Panc1 (cell line): ENCODE measurements at regions not wholly inside any gene's neighbourhood (a gene's known extent, or its start where the extent isn't known, plus 50 kb on each side); places are given as distances from the start of the nearest gene placed in this dataset.

Experiments
- CTCF ChIP-seq: fragments of 450-650 bp; IDR thresholded peaks from 2 replicates; pipeline ENCODE4 v1.5.1; 2017; ENCODE audit warnings: mild to moderate bottlenecking
- POLR2AphosphoS5 ChIP-seq: IDR thresholded peaks from 2 replicates; pipeline ENCODE4 v1.6.1; 2012; ENCODE audit warnings: mild to moderate bottlenecking, low read depth, low read length, moderate library complexity
- REST ChIP-seq, 2 experiments: IDR thresholded peaks; 2 replicates each; pipeline ENCODE4 v1.6.1; 2011 to 2012; ENCODE audit warnings: low read depth in 2 of 2, control low read depth in 1 of 2, low read length in 1 of 2, mild to moderate bottlenecking in 1 of 2, moderate library complexity in 1 of 2; ENCODE audit not compliant: insufficient read depth in 1 of 2

GRCh38 chr1:117803318-117803717, 126.1 kb downstream of the GDAP2 start:
- no peak for TF ChIP-seq CTCF
- no peak for TF ChIP-seq POLR2AphosphoS5
- TF ChIP-seq REST (IDR thresholded peaks at IDR 0.05; ENCODE audit: insufficient read depth in 1 of 2, low read depth in 2 of 2, low read length in 1 of 2): no peak
